ENCODE measurements at regions not wholly inside any gene's neighbourhood (a gene's known extent, or its start where the extent isn't known, plus 50 kb on each side); places are given as distances from the start of the nearest gene placed in this dataset.
"Not testable (repeated sequence)": the region's sequence is repeated elsewhere in the genome, so short reads cannot be mapped to it uniquely, and the experiment has no call there.

- DNase-seq: no peak
These were observed 109.4 kb upstream of the HCRTR2 start for GRCh38 chr6:55064711-55065420.

GRCh38 chr6:55069132-55069781, 105.1 kb upstream of the HCRTR2 start:
- peak; percentile 66 for DNase-seq

GRCh38 chr6:55082021-55082420, 92.3 kb upstream of the HCRTR2 start:
- no peak for DNase-seq

GRCh38 chr6:55088011-55088410, 86.3 kb upstream of the HCRTR2 start:
- DNase-seq: not testable (repeated sequence)

- DNase-seq: no peak
These were observed 85.4 kb upstream of the HCRTR2 start for GRCh38 chr6:55088902-55089301.

- no peak for DNase-seq
These were observed 85.0 kb upstream of the HCRTR2 start for GRCh38 chr6:55089325-55089724.

GRCh38 chr6:55100686-55101085, 73.6 kb upstream of the HCRTR2 start:
- no peak for DNase-seq

- no peak for DNase-seq
These were observed 73.2 kb upstream of the HCRTR2 start for GRCh38 chr6:55101157-55101556.

GRCh38 chr6:55108134-55109130, 65.9 kb upstream of the HCRTR2 start:
- DNase-seq: no peak

- DNase-seq: no peak
These were observed 57.0 kb upstream of the HCRTR2 start for GRCh38 chr6:55117267-55117666.

GRCh38 chr6:55124241-55124640, 50.1 kb upstream of the HCRTR2 start:
- not testable (repeated sequence) for DNase-seq

Measured in NCI-H748 treated with DMSO at 0.1 percent for 48 hours (cell line).